ENCODE measurements at regions not wholly inside any gene's neighbourhood (a gene's known extent, or its start where the extent isn't known, plus 50 kb on each side); places are given as distances from the start of the nearest gene placed in this dataset.
"Not testable (repeated sequence)": the region's sequence is repeated elsewhere in the genome, so short reads cannot be mapped to it uniquely, and the experiment has no call there.

DNA sequence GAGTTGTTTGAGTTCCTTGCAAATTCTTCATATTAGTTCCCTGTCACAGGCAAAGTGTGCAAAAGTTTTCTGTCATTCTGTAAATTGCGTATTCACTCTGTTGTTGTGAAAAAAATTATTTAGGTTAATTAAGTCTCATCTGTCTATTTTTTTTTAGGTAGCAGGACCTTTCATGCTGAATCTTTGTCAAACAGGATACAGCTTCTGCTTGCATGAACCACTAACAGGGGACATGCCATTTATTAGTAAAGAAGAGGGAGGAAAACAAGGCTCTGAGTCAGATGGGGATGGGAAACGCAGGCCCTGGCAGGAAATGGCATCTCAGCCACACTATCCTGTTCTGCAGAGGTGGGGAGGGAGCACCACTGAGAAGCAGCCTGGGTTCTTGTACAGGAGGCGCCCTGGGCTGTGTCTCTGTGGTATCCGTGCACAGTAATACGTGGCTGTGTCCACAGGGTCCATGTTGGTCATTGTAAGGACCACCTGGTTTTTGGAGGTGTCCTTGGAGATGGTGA is 1243.8 kb downstream of the TMEM121 start:
- not testable (repeated sequence) for H3K4me3 ChIP-seq (ENCODE audit: low read depth, low read length); DNase-seq (ENCODE audit: low read depth)

- peak; percentile 41 for DNase-seq (ENCODE audit: low read depth)
- TF ChIP-seq CTCF (IDR thresholded peaks at IDR 0.05; ENCODE audit: low read depth, low read length): peak; percentile 58
- not testable (repeated sequence) for H3K4me3 ChIP-seq (ENCODE audit: low read depth, low read length)
Observed at GRCh38 chr14:106774889-106775480, 1248.6 kb downstream of the TMEM121 start.

- TF ChIP-seq MAX (IDR thresholded peaks at IDR 0.05; ENCODE audit: low read depth, low read length) (no peak), CTCF (IDR thresholded peaks at IDR 0.05; ENCODE audit: low read depth, low read length) (no peak), POLR2A (IDR thresholded peaks at IDR 0.05; ENCODE audit: extremely low read depth, insufficient read length) (no peak), MYC (IDR thresholded peaks at IDR 0.05; ENCODE audit: low read depth, low read length) (no peak)
- no peak for DNase-seq (ENCODE audit: low read depth)
- no peak overlapping the region for H3K4me3 ChIP-seq (ENCODE audit: low read depth, low read length)
Observed at GRCh38 chr14:106776395-106776983, 1250.1 kb downstream of the TMEM121 start.

DNA sequence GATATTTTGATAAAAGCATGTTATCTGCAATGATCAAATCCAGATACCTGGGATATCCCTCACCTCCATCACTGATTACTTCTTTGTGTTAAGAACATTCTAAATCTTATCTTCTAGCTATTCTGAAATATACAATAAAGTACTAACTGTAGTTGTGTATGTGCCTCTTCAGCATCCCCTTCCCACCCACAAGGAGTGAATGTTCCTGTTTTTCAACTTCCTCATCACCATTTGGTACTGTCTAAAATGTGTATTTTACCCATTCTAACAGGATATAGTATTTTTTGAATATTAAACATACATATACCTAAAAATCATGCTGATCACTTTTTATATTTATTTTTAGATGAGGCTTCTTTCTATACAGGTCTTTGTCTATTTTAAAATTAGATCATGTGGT is 1252.6 kb downstream of the TMEM121 start:
- no peak for TF ChIP-seq MAX (IDR thresholded peaks at IDR 0.05; ENCODE audit: low read depth, low read length)
- no peak for TF ChIP-seq MYC (IDR thresholded peaks at IDR 0.05; ENCODE audit: low read depth, low read length)
- no peak overlapping the region for H3K4me3 ChIP-seq (ENCODE audit: low read depth, low read length)
- no peak for DNase-seq (ENCODE audit: low read depth)

DNA sequence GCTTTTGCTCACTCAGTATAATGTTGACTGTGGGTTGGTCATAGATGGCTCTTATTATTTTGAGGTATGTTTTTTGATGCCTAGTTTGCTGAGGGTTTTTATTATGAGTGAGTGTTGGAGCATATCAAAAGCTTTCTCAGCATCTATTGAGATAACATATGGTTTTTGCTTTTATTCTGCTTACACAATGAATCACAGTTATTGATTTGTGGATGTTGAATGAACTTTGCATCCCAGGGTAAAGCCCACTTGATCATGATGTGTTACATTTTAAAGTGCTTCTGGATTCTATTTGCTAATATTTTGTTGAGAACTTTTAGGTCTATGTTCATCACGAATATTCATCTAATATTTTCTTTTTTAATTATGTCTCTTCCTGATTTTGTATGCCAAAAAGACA is 1260.3 kb downstream of the TMEM121 start:
- DNase-seq (ENCODE audit: low read depth): no peak
- no peak for TF ChIP-seq POLR2A (IDR thresholded peaks at IDR 0.05; ENCODE audit: extremely low read depth, insufficient read length)
- no peak for TF ChIP-seq MAX (IDR thresholded peaks at IDR 0.05; ENCODE audit: low read depth, low read length)
- TF ChIP-seq CTCF (IDR thresholded peaks at IDR 0.05; ENCODE audit: low read depth, low read length): no peak
- TF ChIP-seq MYC (IDR thresholded peaks at IDR 0.05; ENCODE audit: low read depth, low read length): no peak
- H3K4me3 ChIP-seq (ENCODE audit: low read depth, low read length): no peak overlapping the region

GRCh38 chr14:106787626-106788025 is 1261.2 kb downstream of the TMEM121 start:
- no peak for DNase-seq (ENCODE audit: low read depth)
- no peak overlapping the region for H3K4me3 ChIP-seq (ENCODE audit: low read depth, low read length)
- TF ChIP-seq MAX (IDR thresholded peaks at IDR 0.05; ENCODE audit: low read depth, low read length) (no peak), CTCF (IDR thresholded peaks at IDR 0.05; ENCODE audit: low read depth, low read length) (no peak), POLR2A (IDR thresholded peaks at IDR 0.05; ENCODE audit: extremely low read depth, insufficient read length) (no peak), MYC (IDR thresholded peaks at IDR 0.05; ENCODE audit: low read depth, low read length) (no peak)

DNA sequence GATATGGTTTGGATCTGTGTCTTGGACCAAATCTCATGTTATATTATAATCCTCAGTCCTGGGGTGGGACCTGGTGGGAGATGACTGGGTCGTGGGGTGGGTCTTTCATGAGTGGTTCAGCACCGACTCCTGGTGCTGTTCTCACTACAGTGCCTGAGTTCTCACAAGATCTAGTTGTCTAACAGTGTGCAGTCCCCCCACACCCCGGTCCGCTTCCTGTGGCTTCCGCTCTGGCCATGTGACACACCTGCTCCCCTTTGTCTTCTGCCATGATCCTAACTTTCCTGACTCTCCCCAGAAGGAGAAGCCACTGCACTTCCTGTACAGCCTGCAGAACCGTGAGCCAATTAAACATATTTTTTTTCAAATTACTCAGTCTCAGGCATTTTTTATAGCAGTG is 1262.2 kb downstream of the TMEM121 start:
- H3K4me3 ChIP-seq (ENCODE audit: low read depth, low read length): no peak overlapping the region
- no peak for DNase-seq (ENCODE audit: low read depth)
- no peak for TF ChIP-seq MYC (IDR thresholded peaks at IDR 0.05; ENCODE audit: low read depth, low read length)
- no peak for TF ChIP-seq CTCF (IDR thresholded peaks at IDR 0.05; ENCODE audit: low read depth, low read length)
- no peak for TF ChIP-seq POLR2A (IDR thresholded peaks at IDR 0.05; ENCODE audit: extremely low read depth, insufficient read length)

Measured in NB4 (cell line).